ENCODE measurements at regions not wholly inside any gene's neighbourhood (a gene's known extent, or its start where the extent isn't known, plus 50 kb on each side); places are given as distances from the start of the nearest gene placed in this dataset.

DNA sequence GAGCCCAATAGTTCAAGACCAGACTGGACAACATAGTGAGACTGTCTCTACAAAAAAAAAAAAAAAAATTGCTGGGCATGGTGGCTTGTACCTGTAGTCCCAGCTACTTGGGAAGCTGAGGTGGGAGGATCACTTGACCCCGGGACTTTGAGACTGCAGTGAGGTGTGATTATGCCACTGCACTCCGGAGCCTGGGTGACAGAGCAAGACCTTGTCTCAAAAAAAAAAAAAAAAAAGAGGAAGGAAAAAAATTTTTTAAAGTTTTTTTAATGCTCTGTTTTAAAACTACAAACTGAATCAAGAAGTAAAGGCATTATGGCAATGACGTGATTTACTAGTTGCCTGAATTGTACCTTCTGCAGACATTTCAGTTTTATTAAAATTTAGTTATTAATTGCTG lies 54.5 kb upstream of the ZDBF2 start:
- H3K4me3 ChIP-seq (ENCODE audit: low read depth, low read length): no peak overlapping the region
- TF ChIP-seq, protein P1, sequence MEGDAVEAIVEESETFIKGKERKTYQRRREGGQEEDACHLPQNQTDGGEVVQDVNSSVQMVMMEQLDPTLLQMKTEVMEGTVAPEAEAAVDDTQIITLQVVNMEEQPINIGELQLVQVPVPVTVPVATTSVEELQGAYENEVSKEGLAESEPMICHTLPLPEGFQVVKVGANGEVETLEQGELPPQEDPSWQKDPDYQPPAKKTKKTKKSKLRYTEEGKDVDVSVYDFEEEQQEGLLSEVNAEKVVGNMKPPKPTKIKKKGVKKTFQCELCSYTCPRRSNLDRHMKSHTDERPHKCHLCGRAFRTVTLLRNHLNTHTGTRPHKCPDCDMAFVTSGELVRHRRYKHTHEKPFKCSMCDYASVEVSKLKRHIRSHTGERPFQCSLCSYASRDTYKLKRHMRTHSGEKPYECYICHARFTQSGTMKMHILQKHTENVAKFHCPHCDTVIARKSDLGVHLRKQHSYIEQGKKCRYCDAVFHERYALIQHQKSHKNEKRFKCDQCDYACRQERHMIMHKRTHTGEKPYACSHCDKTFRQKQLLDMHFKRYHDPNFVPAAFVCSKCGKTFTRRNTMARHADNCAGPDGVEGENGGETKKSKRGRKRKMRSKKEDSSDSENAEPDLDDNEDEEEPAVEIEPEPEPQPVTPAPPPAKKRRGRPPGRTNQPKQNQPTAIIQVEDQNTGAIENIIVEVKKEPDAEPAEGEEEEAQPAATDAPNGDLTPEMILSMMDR (IDR thresholded peaks at IDR 0.05; ENCODE audit: insufficient read depth, low read depth, low read length): no peak
- DNase-seq (ENCODE audit: low read depth): no peak

DNA sequence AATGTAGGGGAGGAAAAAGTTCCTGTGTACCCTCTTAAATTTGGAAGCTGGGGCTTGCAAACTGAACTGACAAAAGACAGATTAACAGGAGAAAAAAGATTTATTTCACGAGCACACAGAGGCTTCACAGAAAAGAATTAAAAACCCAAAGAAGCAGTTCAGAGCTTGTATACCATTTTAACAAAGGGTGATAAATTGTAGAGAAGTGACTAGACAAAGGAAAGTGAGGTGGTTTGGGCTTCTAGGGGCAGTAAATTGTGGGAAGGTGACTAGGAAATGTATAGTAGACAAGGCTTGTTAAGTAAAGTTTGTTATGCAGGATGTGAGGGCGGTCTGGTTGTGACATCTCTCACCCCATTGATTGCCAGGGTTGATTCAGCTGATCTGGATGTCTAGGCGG lies 53.5 kb upstream of the ZDBF2 start:
- no peak for DNase-seq (ENCODE audit: low read depth)
- H3K4me3 ChIP-seq (ENCODE audit: low read depth, low read length): no peak overlapping the region
- TF ChIP-seq, protein P1 (IDR thresholded peaks at IDR 0.05; ENCODE audit: insufficient read depth, low read depth, low read length): no peak

Measured in fibroblast of villous mesenchyme (primary cell).